NB4 (cell line): ENCODE measurements at regions not wholly inside any gene's neighbourhood (a gene's known extent, or its start where the extent isn't known, plus 50 kb on each side); places are given as distances from the start of the nearest gene placed in this dataset.
"Not testable (repeated sequence)": the region's sequence is repeated elsewhere in the genome, so short reads cannot be mapped to it uniquely, and the experiment has no call there.

Experiments
- DNase-seq: peaks from one replicate; pipeline ENCODE4 v3.0.0; 2010; ENCODE audit warnings: low read depth
- H3K4me3 ChIP-seq: one replicate; pipeline ENCODE4 v1.5.1; 2011; ENCODE audit warnings: mild to moderate bottlenecking, low read depth, low read length, moderate library complexity
- CTCF ChIP-seq: IDR thresholded peaks from one replicate; pipeline ENCODE4 v1.5.1; 2012; ENCODE audit warnings: low read depth, low read length
- MAX ChIP-seq: IDR thresholded peaks from 2 replicates; pipeline ENCODE4 v1.6.1; 2011; ENCODE audit warnings: low read depth, low read length
- MYC ChIP-seq: IDR thresholded peaks from 2 replicates; pipeline ENCODE4 v1.6.1; 2011; ENCODE audit warnings: low read depth, low read length
- POLR2A ChIP-seq: IDR thresholded peaks from 2 replicates; pipeline ENCODE4 v1.6.1; 2011; ENCODE audit warnings: mild to moderate bottlenecking; ENCODE audit not compliant: insufficient read length; ENCODE audit errors: extremely low read depth

- H3K4me3 ChIP-seq, result no peak overlapping the region
- TF ChIP-seq POLR2A, result no peak
- TF ChIP-seq MYC, result no peak
- no peak for TF ChIP-seq MAX
- TF ChIP-seq CTCF, result no peak
- DNase-seq, result no peak
These were observed 138.1 kb upstream of the GRAMD2B start for GRCh38 chr5:126284977-126285696.

- DNase-seq, H3K4me3 ChIP-seq: not testable (repeated sequence)
These were observed 127.1 kb upstream of the GRAMD2B start for GRCh38 chr5:126296121-126296520.

GRCh38 chr5:126300293-126300692, 122.9 kb upstream of the GRAMD2B start:
- no peak for DNase-seq
- no peak overlapping the region for H3K4me3 ChIP-seq
- TF ChIP-seq MYC (no peak), MAX (no peak), CTCF (no peak), POLR2A (no peak)

- no peak for TF ChIP-seq MAX
- no peak for TF ChIP-seq CTCF
- no peak for TF ChIP-seq MYC
- TF ChIP-seq POLR2A, result no peak
- DNase-seq, result no peak
- no peak overlapping the region for H3K4me3 ChIP-seq
These were observed 122.2 kb upstream of the GRAMD2B start for GRCh38 chr5:126301056-126301455.

- TF ChIP-seq MAX (no peak), MYC (no peak), POLR2A (no peak), CTCF (no peak)
- DNase-seq, result no peak
- no peak overlapping the region for H3K4me3 ChIP-seq
These were observed 113.3 kb upstream of the GRAMD2B start for GRCh38 chr5:126309860-126310259.

- H3K4me3 ChIP-seq, result no peak overlapping the region
- no peak for TF ChIP-seq MYC
- TF ChIP-seq CTCF, result no peak
- no peak for TF ChIP-seq POLR2A
- TF ChIP-seq MAX, result no peak
- DNase-seq, result no peak
These were observed 111.4 kb upstream of the GRAMD2B start for GRCh38 chr5:126311766-126312165.
